ENCODE measurements at regions not wholly inside any gene's neighbourhood (a gene's known extent, or its start where the extent isn't known, plus 50 kb on each side); places are given as distances from the start of the nearest gene placed in this dataset.

DNA sequence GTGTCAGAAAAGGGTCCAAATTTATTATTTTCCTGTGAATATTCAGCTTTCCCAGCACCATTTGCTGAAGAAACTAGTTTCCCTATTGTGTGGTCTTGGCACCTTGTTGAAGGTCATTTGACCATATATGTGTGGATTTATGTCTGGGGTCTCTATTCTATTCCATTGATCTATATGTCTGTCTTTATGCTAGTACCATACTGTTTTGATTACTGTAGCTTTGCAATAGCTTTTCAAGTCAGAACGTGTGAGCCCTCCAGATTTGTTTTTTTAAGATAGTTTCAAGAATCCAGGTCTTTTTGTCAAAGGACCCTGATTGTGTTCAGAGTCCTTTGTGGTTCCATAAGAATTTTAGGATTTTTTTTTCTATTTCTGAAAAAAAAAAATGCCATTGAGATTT, 79.0 kb upstream of the WAC start:
- H3K18ac ChIP-seq (ENCODE audit: extremely low read depth, low read length): no peak overlapping the region
- H2BK120ac ChIP-seq (replicated peaks; ENCODE audit: low read depth, low read length): no peak overlapping the region

More for the DNA sequence above, 79.0 kb upstream of the WAC start:
- no peak overlapping the region for H2BK20ac ChIP-seq (ENCODE audit: low read length)
- H3K79me1 ChIP-seq (ENCODE audit: low read depth, low read length): no peaks in the 10 kb centered on the region
- no peak overlapping the region for H3K4me2 ChIP-seq (ENCODE audit: insufficient read depth in 1 of 2, low read depth in 2 of 2, low read length in 2 of 2)
- no peak overlapping the region for H4K8ac ChIP-seq (ENCODE audit: extremely low read depth, insufficient read depth, low read length)
- H3K14ac ChIP-seq (ENCODE audit: insufficient read length): no peak overlapping the region
- H2BK12ac ChIP-seq (ENCODE audit: low read depth, low read length): no peak overlapping the region
- FAIRE-seq (no peak), DNase-seq (ENCODE audit: low read depth in 1 of 2, low spot score in 2 of 2) (no peak)
- H4K5ac ChIP-seq (ENCODE audit: insufficient read length, low read depth, low read length): no peak overlapping the region
- TF ChIP-seq SUZ12 (IDR thresholded peaks at IDR 0.05; ENCODE audit: low read length) (no peak), CHD2 (IDR thresholded peaks at IDR 0.05; ENCODE audit: low read length) (no peak), KDM4A (IDR thresholded peaks at IDR 0.05; ENCODE audit: low read depth, low read length, severe bottlenecking) (no peak), JUN (IDR thresholded peaks at IDR 0.05; ENCODE audit: low read depth, low read length) (no peak), KDM1A (IDR thresholded peaks at IDR 0.05; ENCODE audit: borderline replicate concordance, low read length) (peak; percentile 69), CEBPB (IDR thresholded peaks at IDR 0.05; ENCODE audit: low read depth, low read length) (no peak)
- H2AFZ ChIP-seq (ENCODE audit: low read length): no peak overlapping the region
- H3K4me3 ChIP-seq (ENCODE audit: extremely low read depth in 1 of 4, insufficient read depth in 2 of 4, low read depth in 3 of 4, low read length in 4 of 4): no peak overlapping the region
- no peaks in the 10 kb centered on the region for H3K23me2 ChIP-seq (ENCODE audit: low read depth, low read length)
- no peaks in the 10 kb centered on the region for H3K36me3 ChIP-seq (ENCODE audit: control insufficient read depth in 2 of 4, insufficient read depth in 4 of 4, low read length in 3 of 4)
- 86% methylated on average over 1 of the region's 1 CpG; no CpG with 5 or more reads in 1 of the 2 experiments for WGBS, 2 experiments (ENCODE audit: extremely low coverage in 1 of 2, insufficient coverage in 1 of 2, insufficient read length in 1 of 2, insufficient replicate concordance in 2 of 2, low coverage in 1 of 2, low lambda C conversion rate in 2 of 2, missing lambda C conversion rate in 1 of 2)
- H3K4me1 ChIP-seq (replicated peaks in 1 of 4; ENCODE audit: control insufficient read depth in 3 of 4, insufficient read depth in 4 of 4, low read length in 3 of 4): 0 out of 7 replicates have a peak, but pooled peaks cover 0 to 2% (median 0%) of the 10 kb centered on the region in 4 experiments
- H3K4ac ChIP-seq (replicated peaks; ENCODE audit: insufficient read length, low read depth, low read length): no peak overlapping the region
- H3K9me3 ChIP-seq (ENCODE audit: insufficient read depth in 2 of 2, low read depth in 1 of 2, low read length in 1 of 2): no peaks in the 10 kb centered on the region
- no peak overlapping the region for H2BK5ac ChIP-seq (ENCODE audit: low read depth, low read length)
- no peak overlapping the region for H2BK15ac ChIP-seq (ENCODE audit: low read length)
- no peaks in the 10 kb centered on the region for H3K27me3 ChIP-seq (replicated peaks in 1 of 4; ENCODE audit: control insufficient read depth in 3 of 4, extremely low read depth in 1 of 4, insufficient read depth in 3 of 4, low read length in 3 of 4)
- no peak overlapping the region for H2AK5ac ChIP-seq (ENCODE audit: low read depth, low read length)
- no peak overlapping the region for H3K23ac ChIP-seq (ENCODE audit: insufficient read length)
- POLR2A ChIA-PET (ENCODE audit: partially characterized antibody): interaction anchor here (1.0 kb wide), 1 partner anchor 16 kb away, joined by 3 read pairs; no protein-coding TSS in a partner anchor
- no peak overlapping the region for H4K91ac ChIP-seq (replicated peaks; ENCODE audit: insufficient read length, low read length)
- no peak overlapping the region for H3K27ac ChIP-seq (ENCODE audit: low read depth, low read length)
- no peaks in the 10 kb centered on the region for H3K79me2 ChIP-seq (ENCODE audit: control insufficient read depth in 1 of 2, insufficient read depth in 2 of 2, low read length in 2 of 2)
- no peak overlapping the region for H3K56ac ChIP-seq (replicated peaks; ENCODE audit: insufficient read length, low read depth, low read length)
- H3K9ac ChIP-seq (replicated peaks in 1 of 4; ENCODE audit: extremely low read depth in 1 of 4, low read depth in 3 of 4, low read length in 3 of 4): no peak overlapping the region
- no peaks in the 10 kb centered on the region for H4K20me1 ChIP-seq (replicated peaks in 1 of 2; ENCODE audit: control insufficient read depth in 1 of 2, insufficient read depth in 2 of 2, low read length in 2 of 2)
- CTCF ChIA-PET (ENCODE audit: partially characterized antibody): no interaction called here

All from H1 (cell line).